SK-N-SH (cell line): ENCODE measurements at regions not wholly inside any gene's neighbourhood (a gene's known extent, or its start where the extent isn't known, plus 50 kb on each side); places are given as distances from the start of the nearest gene placed in this dataset.

ENCODE experiments used
- CTCF ChIP-seq: fragments of 200-600 bp; sonication (generic); IDR thresholded peaks from 2 replicates; pipeline ENCODE4 v1.6.1; 2017; ENCODE audit warnings: antibody characterized with exemption, mild to moderate bottlenecking, moderate library complexity
- ELF1 ChIP-seq: IDR thresholded peaks from 2 replicates; pipeline ENCODE4 v1.4.0; 2012
- EP300 ChIP-seq, 2 experiments: IDR thresholded peaks; 2 replicates each; pipeline versions ENCODE4 v1.4.0 to v1.6.1; 2012; ENCODE audit warnings: borderline replicate concordance in 1 of 2, low read depth in 1 of 2, low read length in 1 of 2
- FOSL2 ChIP-seq: IDR thresholded peaks from 2 replicates; pipeline ENCODE4 v1.4.0; 2012; ENCODE audit warnings: low read depth, mild to moderate bottlenecking, moderate library complexity, borderline replicate concordance
- FOXM1 ChIP-seq: IDR thresholded peaks from 2 replicates; pipeline ENCODE4 v1.4.0; 2012; ENCODE audit warnings: low read depth, mild to moderate bottlenecking
- NFIC ChIP-seq: IDR thresholded peaks from 2 replicates; pipeline ENCODE4 v1.4.0; 2012; ENCODE audit warnings: borderline replicate concordance
- POLR2AphosphoS5 ChIP-seq: IDR thresholded peaks from 2 replicates; pipeline ENCODE4 v1.6.1; 2012; ENCODE audit warnings: low read depth, low read length
- RCOR1 ChIP-seq: fragments of 150-350 bp; IDR thresholded peaks from 2 replicates; pipeline ENCODE4 v1.6.1; 2017; ENCODE audit warnings: antibody characterized with exemption, low read length
- TAF1 ChIP-seq: IDR thresholded peaks from 2 replicates; pipeline ENCODE4 v1.6.1; 2012; ENCODE audit warnings: low read depth, mild to moderate bottlenecking, low read length, moderate library complexity, borderline replicate concordance
- ZBTB33 ChIP-seq: IDR thresholded peaks from 2 replicates; pipeline ENCODE4 v1.4.0; 2012; ENCODE audit warnings: low read depth, borderline replicate concordance

GRCh38 chr10:44818701-44819127 is 92.4 kb upstream of the TMEM72 start:
- TF ChIP-seq RCOR1, result no peak
- no peak for TF ChIP-seq ZBTB33
- TF ChIP-seq CTCF, result no peak
- no peak for TF ChIP-seq ELF1
- TF ChIP-seq EP300 (IDR thresholded peaks at IDR 0.05; ENCODE audit: borderline replicate concordance in 1 of 2, low read depth in 1 of 2, low read length in 1 of 2), result no peak
- TF ChIP-seq FOXM1, result no peak
- no peak for TF ChIP-seq POLR2AphosphoS5
- no peak for TF ChIP-seq NFIC
- TF ChIP-seq TAF1, result no peak
- TF ChIP-seq FOSL2, result no peak
